BLaER1 treated with 17β-estradiol and CSF1 and Interleukin-3, amounts not matched to agents 10 nM and 100 nM (cell line): ENCODE measurements at regions not wholly inside any gene's neighbourhood (a gene's known extent, or its start where the extent isn't known, plus 50 kb on each side); places are given as distances from the start of the nearest gene placed in this dataset.

Source experiments
- H3K27ac ChIP-seq, 11 experiments: shearing (Covaris generic); formaldehyde crosslinking; 2 replicates each; pipeline ENCODE4 v1.8.1; 2022
- H3K27me3 ChIP-seq, 11 experiments: shearing (Covaris generic); formaldehyde crosslinking; 2 replicates each; pipeline ENCODE4 v1.8.1; 2022
- H3K36me3 ChIP-seq, 11 experiments: shearing (Covaris generic); formaldehyde crosslinking; 2 replicates each; pipeline ENCODE4 v1.8.1; 2022
- H3K4me1 ChIP-seq, 10 experiments: shearing (Covaris generic); formaldehyde crosslinking; 2 replicates each; pipeline ENCODE4 v1.8.1; 2022
- H3K4me2 ChIP-seq, 11 experiments: shearing (Covaris generic); formaldehyde crosslinking; 2 replicates each; pipeline ENCODE4 v1.8.1; 2022
- H3K4me3 ChIP-seq, 10 experiments: shearing (Covaris generic); formaldehyde crosslinking; 2 replicates each; pipeline ENCODE4 v1.8.1; 2022
- H3K9ac ChIP-seq, 11 experiments: shearing (Covaris generic); formaldehyde crosslinking; 2 replicates each; pipeline ENCODE4 v1.8.1; 2022
- H3K9me3 ChIP-seq, 11 experiments: shearing (Covaris generic); formaldehyde crosslinking; replicated peaks in 1 of 11; 2 replicates each; pipeline ENCODE4 v1.8.1; 2022
- H4K20me1 ChIP-seq, 11 experiments: shearing (Covaris generic); formaldehyde crosslinking; 2 replicates each; pipeline ENCODE4 v1.8.1; 2022
- Cebpa-rat ChIP-seq, 11 experiments: shearing (Covaris generic); IDR thresholded peaks; 2 replicates each; pipeline ENCODE4 v1.8.1; 2022

- Histone ChIP-seq H3K4me3 (no peak overlapping the region), H3K4me2 (no peak overlapping the region), H3K27ac (no peak overlapping the region), H3K9ac (no peak overlapping the region), H3K9me3 (peaks cover 0 to 15% (median 10%) of the 10 kb centered on the region in 11 experiments; a peak in 10 of 22 replicates), H3K36me3 (no peaks in the 10 kb centered on the region), H4K20me1 (no peaks in the 10 kb centered on the region), H3K4me1 (peaks cover 0 to under 1% (median 0%) of the 10 kb centered on the region in 10 experiments; a peak in 5 of 20 replicates), H3K27me3 (no peaks in the 10 kb centered on the region)
- TF ChIP-seq Cebpa-rat (IDR thresholded peaks at IDR 0.05): no peak
These were observed 93.4 kb downstream of the RRAGC start for GRCh38 chr1:38766125-38766524.

- H3K27me3 ChIP-seq: no peaks in the 10 kb centered on the region
- no peak overlapping the region for H3K27ac ChIP-seq
- no peak overlapping the region for H3K9ac ChIP-seq
- no peak overlapping the region for H3K4me2 ChIP-seq
- TF ChIP-seq Cebpa-rat (IDR thresholded peaks at IDR 0.05): no peak
- H3K36me3 ChIP-seq: no peaks in the 10 kb centered on the region
- H3K4me1 ChIP-seq: no peaks in the 10 kb centered on the region
- H4K20me1 ChIP-seq: no peaks in the 10 kb centered on the region
- no peak overlapping the region for H3K4me3 ChIP-seq
- H3K9me3 ChIP-seq: peaks cover 0 to 14% (median 10%) of the 10 kb centered on the region in 11 experiments; a peak in 10 of 22 replicates
These were observed 96.5 kb downstream of the RRAGC start for GRCh38 chr1:38763121-38763520.

- Histone ChIP-seq H3K27me3 (no peaks in the 10 kb centered on the region), H3K9me3 (peaks cover 0 to 6% (median 0%) of the 10 kb centered on the region in 11 experiments; a peak in 1 of 22 replicates), H3K9ac (no peak overlapping the region), H3K4me3 (no peak overlapping the region), H3K27ac (no peak overlapping the region), H4K20me1 (no peaks in the 10 kb centered on the region), H3K4me1 (no peaks in the 10 kb centered on the region), H3K36me3 (no peaks in the 10 kb centered on the region), H3K4me2 (no peak overlapping the region)
- no peak for TF ChIP-seq Cebpa-rat (IDR thresholded peaks at IDR 0.05)
These were observed 99.0 kb downstream of the RRAGC start for GRCh38 chr1:38760562-38760961.

GRCh38 chr1:38758820-38759219 lies 100.8 kb downstream of the RRAGC start:
- TF ChIP-seq Cebpa-rat (IDR thresholded peaks at IDR 0.05): no peak
- H3K4me1 ChIP-seq: no peaks in the 10 kb centered on the region
- no peaks in the 10 kb centered on the region for H4K20me1 ChIP-seq
- no peak overlapping the region for H3K4me3 ChIP-seq
- no peaks in the 10 kb centered on the region for H3K36me3 ChIP-seq
- H3K27me3 ChIP-seq: no peaks in the 10 kb centered on the region
- H3K9me3 ChIP-seq: peaks cover 0 to 6% (median 0%) of the 10 kb centered on the region in 11 experiments; a peak in 1 of 22 replicates
- H3K4me2 ChIP-seq: no peak overlapping the region
- no peak overlapping the region for H3K27ac ChIP-seq
- H3K9ac ChIP-seq: no peak overlapping the region

GRCh38 chr1:38746941-38747600 lies 112.5 kb downstream of the RRAGC start:
- Histone ChIP-seq H4K20me1 (no peaks in the 10 kb centered on the region), H3K4me2 (peak overlapping the region in 4 of 11 experiments; percentile 28 to 37 (median 33); a peak in 7 of 22 replicates)

GRCh38 chr1:38746402-38746935 lies 113.1 kb downstream of the RRAGC start:
- peaks cover 0 to 11% (median 0%) of the 10 kb centered on the region in 10 experiments; a peak in 3 of 20 replicates for H3K4me1 ChIP-seq
- no peak overlapping the region for H3K4me3 ChIP-seq
- H3K36me3 ChIP-seq: no peaks in the 10 kb centered on the region
- TF ChIP-seq Cebpa-rat (IDR thresholded peaks at IDR 0.05): no peak
- H3K27me3 ChIP-seq: no peaks in the 10 kb centered on the region
- H4K20me1 ChIP-seq: no peaks in the 10 kb centered on the region
- H3K9me3 ChIP-seq: peaks cover 0 to 18% (median 0%) of the 10 kb centered on the region in 11 experiments; a peak in 2 of 22 replicates
- H3K4me2 ChIP-seq: peak overlapping the region in 4 of 11 experiments; percentile 14 to 37 (median 22); a peak in 4 of 22 replicates
- H3K27ac ChIP-seq: no peak overlapping the region
- no peak overlapping the region for H3K9ac ChIP-seq

More at GRCh38 chr1:38746941-38747600, 112.5 kb downstream of the RRAGC start:
- Histone ChIP-seq H3K9ac (no peak overlapping the region), H3K27me3 (no peaks in the 10 kb centered on the region), H3K9me3 (peaks cover 0 to 18% (median 0%) of the 10 kb centered on the region in 11 experiments; a peak in 2 of 22 replicates), H3K27ac (no peak overlapping the region), H3K36me3 (no peaks in the 10 kb centered on the region), H3K4me1 (peaks cover 0 to 9% (median 0%) of the 10 kb centered on the region in 10 experiments; a peak in 3 of 20 replicates), H3K4me3 (no peak overlapping the region)
- no peak for TF ChIP-seq Cebpa-rat (IDR thresholded peaks at IDR 0.05)

- Histone ChIP-seq H3K27me3 (no peaks in the 10 kb centered on the region), H3K36me3 (no peaks in the 10 kb centered on the region), H3K4me3 (no peak overlapping the region), H3K27ac (no peak overlapping the region), H3K4me2 (no peak overlapping the region), H3K9ac (no peak overlapping the region), H4K20me1 (no peaks in the 10 kb centered on the region), H3K4me1 (peaks cover 0 to 11% (median 0%) of the 10 kb centered on the region in 10 experiments; a peak in 3 of 20 replicates), H3K9me3 (peaks cover 0 to 18% (median 0%) of the 10 kb centered on the region in 11 experiments; a peak in 2 of 22 replicates)
- no peak for TF ChIP-seq Cebpa-rat (IDR thresholded peaks at IDR 0.05)
These were observed 113.8 kb downstream of the RRAGC start for GRCh38 chr1:38745476-38746401.

GRCh38 chr1:38744452-38745350 lies 114.9 kb downstream of the RRAGC start:
- H3K27me3 ChIP-seq: no peaks in the 10 kb centered on the region
- no peak overlapping the region for H3K9ac ChIP-seq
- no peak overlapping the region for H3K4me2 ChIP-seq
- H3K4me3 ChIP-seq: no peak overlapping the region
- H3K9me3 ChIP-seq: peaks cover 0 to 12% (median 0%) of the 10 kb centered on the region in 11 experiments; a peak in 2 of 22 replicates
- H4K20me1 ChIP-seq: no peaks in the 10 kb centered on the region
- no peak overlapping the region for H3K27ac ChIP-seq
- H3K36me3 ChIP-seq: no peaks in the 10 kb centered on the region
- peaks cover 0 to 11% (median 0%) of the 10 kb centered on the region in 10 experiments; a peak in 3 of 20 replicates for H3K4me1 ChIP-seq
- TF ChIP-seq Cebpa-rat (IDR thresholded peaks at IDR 0.05): no peak
